CD4-positive, alpha-beta T cell treated with Interleukin-17A for 1 hour (primary cell): ENCODE measurements at regions not wholly inside any gene's neighbourhood (a gene's known extent, or its start where the extent isn't known, plus 50 kb on each side); places are given as distances from the start of the nearest gene placed in this dataset.
A peak's percentile ranks its signal among the peaks of the same experiment; 100 is the strongest.

Experiments used
- DNase-seq: peaks from one replicate; pipeline ENCODE4 v3.0.0-alpha.2; 2020

- DNase-seq = no peak
These were observed 89.5 kb downstream of the XCL2 start for GRCh38 chr1:168454211-168454815.

GRCh38 chr1:168453056-168453455, 90.7 kb downstream of the XCL2 start:
- DNase-seq = no peak

- DNase-seq = no peak
These were observed 91.5 kb downstream of the XCL2 start for GRCh38 chr1:168452329-168452728.

GRCh38 chr1:168447871-168448270, 95.9 kb downstream of the XCL2 start:
- DNase-seq = no peak

GRCh38 chr1:168446081-168446480, 97.7 kb downstream of the XCL2 start:
- DNase-seq = no peak

GRCh38 chr1:168443899-168444298, 99.9 kb downstream of the XCL2 start:
- peak; percentile 47 for DNase-seq

GRCh38 chr1:168443356-168443755, 100.4 kb downstream of the XCL2 start:
- no peak for DNase-seq

- DNase-seq = no peak
These were observed 100.9 kb downstream of the XCL2 start for GRCh38 chr1:168442931-168443330.

- no peak for DNase-seq
These were observed 102.1 kb downstream of the XCL2 start for GRCh38 chr1:168441745-168442144.

GRCh38 chr1:168439456-168440375, 104.1 kb downstream of the XCL2 start:
- DNase-seq = peak; percentile 88

GRCh38 chr1:168438626-168439025, 105.2 kb downstream of the XCL2 start:
- DNase-seq = no peak

- DNase-seq = no peak
These were observed 106.0 kb downstream of the XCL2 start for GRCh38 chr1:168437821-168438220.

GRCh38 chr1:168435439-168435838, 108.4 kb downstream of the XCL2 start:
- DNase-seq = no peak

GRCh38 chr1:168433238-168433637, 110.6 kb downstream of the XCL2 start:
- no peak for DNase-seq

GRCh38 chr1:168431882-168432281, 111.9 kb downstream of the XCL2 start:
- no peak for DNase-seq

- DNase-seq = no peak
These were observed 113.5 kb downstream of the XCL2 start for GRCh38 chr1:168430321-168430720.

GRCh38 chr1:168428063-168428731, 115.6 kb downstream of the XCL2 start:
- DNase-seq = no peak

GRCh38 chr1:168427051-168427450, 116.7 kb downstream of the XCL2 start:
- DNase-seq = no peak

GRCh38 chr1:168424281-168424680, 119.5 kb downstream of the XCL2 start:
- no peak for DNase-seq

GRCh38 chr1:168422203-168422847, 121.5 kb downstream of the XCL2 start:
- DNase-seq = no peak

GRCh38 chr1:168421399-168422004, 122.3 kb downstream of the XCL2 start:
- peak; percentile 66 for DNase-seq

GRCh38 chr1:168420177-168420576, 123.6 kb downstream of the XCL2 start:
- peak; percentile 24 for DNase-seq

GRCh38 chr1:168419736-168420135, 124.1 kb downstream of the XCL2 start:
- DNase-seq = no peak
